H4 (cell line): ENCODE measurements at regions not wholly inside any gene's neighbourhood (a gene's known extent, or its start where the extent isn't known, plus 50 kb on each side); places are given as distances from the start of the nearest gene placed in this dataset.

Source experiments
- DNase-seq: peaks from one replicate; pipeline ENCODE4 v3.0.0-alpha.2; 2015; ENCODE audit warnings: low spot score

DNA sequence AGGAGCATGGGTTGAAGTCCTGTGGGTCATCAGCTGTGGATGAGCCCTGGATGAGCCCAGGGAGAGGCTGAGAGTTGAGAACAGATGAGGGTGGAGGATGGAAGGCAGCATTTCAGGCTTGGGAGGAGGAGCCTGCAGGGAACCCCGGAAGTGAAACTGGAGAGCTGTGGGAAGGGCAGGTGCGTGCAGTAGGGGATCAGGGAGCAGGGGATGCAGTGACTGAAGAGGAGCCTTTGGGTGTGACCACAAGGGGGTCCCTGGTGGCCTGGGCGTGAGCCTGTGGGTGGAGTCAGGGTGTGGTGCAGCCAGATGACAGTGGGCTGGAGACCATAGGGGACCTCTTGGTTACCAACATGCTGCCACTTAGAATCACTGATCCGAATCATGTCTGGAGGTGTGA, 115.5 kb downstream of the PAPOLA start:
- DNase-seq, result no peak

DNA sequence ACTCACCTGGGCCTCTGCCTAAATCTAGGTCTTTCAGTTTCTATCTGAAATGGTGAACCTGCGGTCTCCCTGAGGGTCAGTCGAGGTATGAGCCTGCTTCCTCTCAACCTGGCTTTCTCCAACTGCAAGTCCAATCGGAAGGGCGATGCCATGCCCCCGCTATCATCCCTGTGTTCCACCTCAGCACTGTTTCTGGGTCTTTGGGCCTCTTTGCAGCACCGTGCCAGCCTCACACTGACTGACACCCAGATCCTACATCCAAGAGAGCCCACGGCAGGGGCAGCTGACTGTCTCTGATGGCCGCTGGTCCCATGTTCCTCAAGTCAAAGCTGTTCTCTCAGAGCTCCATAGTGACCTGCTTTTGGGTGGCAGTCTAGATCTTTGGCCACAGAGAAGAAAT, 120.7 kb downstream of the PAPOLA start:
- no peak for DNase-seq

DNA sequence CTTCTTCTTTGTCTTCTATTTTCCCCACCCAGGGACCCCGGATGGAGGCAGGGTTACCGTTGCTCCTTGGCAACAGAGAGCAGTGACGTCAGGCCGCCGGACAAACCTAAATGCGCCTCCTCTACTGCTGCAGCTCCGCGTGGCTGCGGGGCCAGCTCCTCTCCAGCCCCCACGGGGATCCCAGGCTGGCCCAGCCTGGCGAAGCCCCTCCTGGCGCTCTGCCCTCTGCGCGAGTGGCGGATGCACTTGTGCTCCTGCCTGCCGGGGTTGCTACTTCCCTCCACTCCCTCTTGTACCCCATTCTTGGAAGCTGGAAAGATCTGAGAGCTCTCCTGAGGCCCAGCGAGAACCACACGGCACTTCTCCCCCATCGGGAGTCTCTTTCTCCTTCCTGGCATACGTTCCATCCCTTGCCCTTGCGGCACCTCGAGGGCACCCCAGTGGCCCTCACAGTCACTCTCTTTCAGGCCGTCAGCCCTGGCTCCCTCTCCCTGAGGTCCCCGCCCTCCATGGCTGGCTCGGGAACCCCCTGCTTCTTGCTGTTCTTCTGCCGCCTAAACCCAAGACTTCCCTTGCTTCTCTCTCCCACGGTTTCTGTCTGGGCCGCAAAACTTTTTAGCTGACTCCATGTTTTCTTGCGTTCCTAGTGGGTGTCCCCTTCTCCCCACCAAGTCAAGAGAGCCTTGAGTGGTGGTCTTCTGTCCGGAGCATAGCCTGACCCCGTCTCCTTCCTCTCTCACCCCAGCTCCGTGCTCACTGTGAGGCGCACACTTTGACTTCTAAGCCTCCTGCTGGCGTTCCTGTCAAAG, 121.7 kb downstream of the PAPOLA start:
- no peak for DNase-seq

DNA sequence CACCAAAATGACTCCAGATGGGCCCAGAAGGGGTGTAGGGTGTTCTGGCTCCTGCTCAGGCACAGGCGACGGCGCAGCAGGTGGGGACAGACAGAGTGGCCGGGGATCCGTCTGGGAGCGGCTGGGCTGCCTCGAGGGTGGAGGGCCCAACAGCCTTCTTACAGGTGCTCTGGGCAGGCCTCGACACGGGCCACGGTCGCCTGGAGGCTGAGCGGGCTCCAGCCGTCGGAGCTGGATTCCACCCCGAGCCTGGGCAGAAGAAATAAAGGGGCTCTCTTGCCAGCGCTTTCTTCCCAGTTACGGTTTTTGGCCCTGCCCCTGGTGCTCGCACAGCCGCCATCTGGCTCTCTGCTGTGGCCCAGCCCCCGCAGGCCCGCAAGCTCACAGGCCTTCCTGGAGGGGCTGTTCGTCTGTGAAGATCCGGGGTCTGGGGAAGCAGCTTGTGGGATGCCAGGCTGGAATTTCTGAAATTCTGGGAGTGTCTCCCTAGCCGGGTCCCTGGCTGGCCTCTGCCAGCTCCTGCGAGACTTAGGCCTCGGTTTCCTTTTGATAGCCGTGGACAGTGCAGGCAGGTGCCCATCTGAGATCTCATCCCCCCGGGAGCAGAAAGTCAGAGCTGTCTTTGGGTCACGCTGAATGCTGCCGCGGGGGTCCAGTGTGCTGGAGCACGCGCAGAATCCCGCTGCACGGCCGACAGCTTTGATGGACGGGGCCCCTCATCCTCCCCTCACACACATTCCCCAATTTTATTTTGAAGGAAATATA, 122.7 kb downstream of the PAPOLA start:
- DNase-seq, result no peak

DNA sequence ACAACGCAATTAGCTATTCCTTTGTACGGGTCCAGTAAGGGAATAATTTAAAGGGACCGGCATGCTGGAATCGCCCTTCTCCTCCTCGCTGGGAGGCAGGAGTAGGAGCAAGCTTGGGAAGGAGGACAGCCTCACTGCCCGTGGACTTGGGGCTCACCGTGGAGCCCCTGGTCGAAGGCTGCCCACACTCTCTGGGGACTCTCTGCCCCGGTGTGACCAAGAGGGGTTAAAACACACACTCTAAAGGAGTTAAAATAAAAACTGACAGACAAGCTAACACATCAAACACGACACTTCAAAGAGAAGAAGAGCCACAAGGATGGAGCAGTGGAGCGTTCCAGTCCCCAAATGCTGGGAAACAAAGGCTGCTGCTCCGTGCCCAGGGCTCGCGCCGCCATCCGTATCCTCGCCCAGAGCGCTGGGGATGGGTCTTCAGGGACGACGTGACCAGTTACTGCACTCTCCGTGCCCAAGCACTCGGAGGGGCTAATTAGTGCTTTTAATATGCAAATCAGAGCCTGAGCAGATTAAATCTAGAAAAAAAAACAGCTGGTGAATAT, 123.3 kb downstream of the PAPOLA start:
- no peak for DNase-seq

DNA sequence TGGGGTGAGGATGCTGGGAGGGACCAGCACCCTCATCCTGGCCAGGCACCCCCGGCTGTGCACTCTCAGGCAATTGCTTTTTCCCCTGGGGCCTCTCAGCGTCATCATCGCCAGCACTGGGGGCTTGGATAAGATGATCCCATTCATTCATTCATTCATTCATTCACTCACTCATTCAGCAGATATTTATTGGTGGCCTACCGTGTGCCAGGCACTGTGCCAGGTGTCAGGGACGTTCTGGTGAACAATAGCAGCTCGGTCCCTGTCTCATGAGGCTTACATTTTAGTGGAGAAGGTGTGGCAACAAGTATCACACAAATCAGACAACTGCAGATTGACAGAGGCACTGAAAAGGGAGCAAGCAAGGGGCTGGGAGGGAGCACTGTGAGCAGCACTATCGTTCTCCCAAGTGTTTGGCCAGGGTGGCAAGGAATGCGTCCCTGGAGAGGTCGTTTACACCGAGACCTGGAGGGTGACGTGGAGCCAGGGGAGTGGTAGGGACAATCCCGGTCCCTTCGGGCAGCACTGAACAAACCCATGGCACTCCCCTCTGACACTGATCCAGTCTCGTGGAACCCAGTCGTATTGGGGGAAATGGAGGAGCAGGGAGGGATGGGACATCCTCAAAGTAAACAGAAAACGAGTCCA, 124.1 kb downstream of the PAPOLA start:
- no peak for DNase-seq

DNA sequence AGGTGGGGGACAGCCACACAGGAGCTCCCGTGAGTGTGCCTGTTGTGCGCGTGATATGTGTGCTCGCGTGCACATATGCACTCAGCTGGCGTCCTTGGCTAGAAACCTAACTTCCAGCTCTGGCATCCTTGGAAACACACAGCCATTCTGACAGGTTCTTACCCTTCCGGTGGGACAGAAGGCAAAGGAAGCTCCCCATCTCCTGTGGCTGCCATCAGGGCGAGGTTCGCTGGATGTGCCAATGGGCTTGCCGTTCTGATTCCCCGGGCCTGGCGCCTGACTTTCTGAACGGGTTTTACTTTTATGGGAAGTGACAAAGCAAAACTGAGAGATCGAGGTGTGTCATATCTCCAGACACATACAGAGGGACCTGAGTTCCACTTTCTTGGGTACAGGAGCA, 124.7 kb downstream of the PAPOLA start:
- DNase-seq, result no peak

DNA sequence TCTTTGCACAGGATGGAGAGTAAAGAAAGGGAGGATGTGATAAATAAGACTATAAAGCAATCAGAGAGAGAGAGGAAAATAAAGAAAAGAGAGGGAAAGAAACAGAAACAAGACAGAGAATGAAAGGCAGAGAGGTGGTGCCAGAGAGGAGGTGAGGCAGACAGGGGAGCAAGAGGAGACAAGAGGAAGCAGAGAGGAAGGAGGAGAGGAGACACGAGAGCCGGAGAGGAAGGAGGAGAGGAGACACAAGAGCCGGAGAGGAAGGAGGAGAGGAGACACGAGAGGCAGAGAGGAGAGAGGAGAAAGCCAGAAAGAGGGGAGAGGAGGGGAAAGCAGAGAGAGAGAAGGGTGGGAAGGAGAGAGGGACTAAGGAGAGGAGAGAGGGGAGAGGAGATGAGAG, 125.2 kb downstream of the PAPOLA start:
- no peak for DNase-seq

DNA sequence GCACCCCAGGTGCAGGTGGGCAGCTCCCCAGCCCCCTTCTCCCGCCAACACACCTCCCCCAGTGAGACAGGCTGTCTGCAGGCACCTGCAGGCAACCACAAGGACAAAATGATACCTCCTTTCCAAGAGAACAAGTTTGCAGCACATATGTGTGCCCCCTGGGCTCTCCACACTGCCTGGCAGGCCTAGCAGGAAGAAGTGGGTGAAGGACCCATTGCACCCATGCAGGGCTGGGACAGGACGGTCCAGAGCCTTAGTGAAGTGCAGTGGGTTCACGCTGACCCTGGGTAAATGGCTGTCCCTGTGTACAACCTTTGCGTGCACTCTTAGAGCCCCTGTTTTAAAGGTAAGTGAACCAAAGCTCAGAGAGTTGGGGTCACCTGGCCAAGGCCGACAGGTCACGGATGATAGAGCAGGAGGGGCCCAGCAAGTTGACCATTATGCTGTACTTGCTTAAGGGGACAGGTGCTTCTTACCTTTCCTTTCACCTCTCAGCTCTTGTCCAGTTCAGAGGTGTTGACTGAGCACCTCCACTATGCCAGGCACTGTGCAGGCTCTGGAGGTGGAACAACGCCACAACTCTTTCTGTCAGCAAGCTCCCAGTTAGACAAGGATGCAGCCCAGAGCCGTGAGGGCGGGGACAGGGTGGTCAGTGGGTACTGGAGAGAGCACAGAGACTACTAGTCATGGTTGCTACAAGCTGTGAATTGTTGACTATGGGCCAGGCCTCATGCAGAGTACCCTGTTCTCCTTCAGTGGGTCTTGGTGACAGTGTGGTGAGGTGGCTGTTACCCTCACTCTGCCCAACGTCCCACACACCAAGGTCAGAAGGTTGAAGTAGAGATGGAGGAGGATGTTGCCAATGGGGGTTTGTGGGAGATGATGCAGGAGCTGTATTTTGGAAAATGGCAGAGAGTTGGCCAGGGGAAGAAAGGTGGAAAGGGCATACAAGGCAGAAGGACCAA, 125.9 kb downstream of the PAPOLA start:
- DNase-seq, result no peak

DNA sequence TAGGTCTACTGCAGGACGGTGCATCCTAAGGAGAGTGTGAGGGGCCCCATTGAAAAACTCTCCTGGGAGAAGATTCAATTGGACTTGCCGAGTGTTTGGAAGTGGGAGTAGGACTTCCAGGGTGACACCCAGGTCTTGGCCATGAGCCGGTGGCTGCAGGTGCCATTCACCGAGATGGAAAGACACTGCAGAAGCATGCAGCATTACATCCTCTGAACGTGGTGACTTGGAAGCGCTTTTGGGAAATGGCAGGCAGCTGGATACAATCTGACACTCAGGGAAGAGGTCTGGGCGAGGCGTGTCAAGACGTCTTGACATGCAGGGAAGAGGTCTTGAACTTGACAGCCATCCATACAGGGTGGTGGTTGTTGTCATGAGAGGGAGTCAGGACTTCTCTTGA, 126.9 kb downstream of the PAPOLA start:
- no peak for DNase-seq

DNA sequence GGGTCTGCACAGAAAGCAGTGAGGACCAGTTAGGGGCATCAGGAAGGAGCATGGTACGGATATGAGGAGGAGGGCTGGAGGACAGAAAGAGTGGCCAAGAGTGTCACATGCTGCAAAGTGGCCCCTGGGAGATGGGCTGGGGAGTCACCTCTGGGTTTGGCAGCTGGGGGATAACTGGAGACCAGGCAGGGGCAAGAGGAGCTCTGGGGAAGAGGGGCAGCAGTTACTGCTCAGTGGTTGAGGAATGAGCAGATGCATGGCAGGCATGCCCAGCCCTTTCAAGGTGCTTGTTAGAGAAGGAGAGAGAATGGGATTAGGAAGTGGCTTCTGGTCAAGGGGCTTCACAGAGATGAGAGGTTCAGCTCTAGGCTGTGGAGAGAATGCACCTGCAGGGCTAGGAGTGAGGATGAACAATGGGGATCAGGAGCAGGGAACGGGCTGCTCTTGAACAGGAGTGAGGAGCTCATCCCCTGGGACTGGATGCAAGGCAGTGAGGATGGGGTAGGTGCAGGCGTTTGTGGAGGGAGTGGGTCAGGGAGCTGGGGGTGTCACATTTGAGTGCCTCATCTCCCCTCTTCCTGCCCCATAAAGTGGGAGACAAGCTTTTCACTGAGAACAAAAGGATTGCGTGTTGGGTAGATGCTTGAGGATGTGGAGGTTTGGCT, 127.5 kb downstream of the PAPOLA start:
- DNase-seq, result no peak

DNA sequence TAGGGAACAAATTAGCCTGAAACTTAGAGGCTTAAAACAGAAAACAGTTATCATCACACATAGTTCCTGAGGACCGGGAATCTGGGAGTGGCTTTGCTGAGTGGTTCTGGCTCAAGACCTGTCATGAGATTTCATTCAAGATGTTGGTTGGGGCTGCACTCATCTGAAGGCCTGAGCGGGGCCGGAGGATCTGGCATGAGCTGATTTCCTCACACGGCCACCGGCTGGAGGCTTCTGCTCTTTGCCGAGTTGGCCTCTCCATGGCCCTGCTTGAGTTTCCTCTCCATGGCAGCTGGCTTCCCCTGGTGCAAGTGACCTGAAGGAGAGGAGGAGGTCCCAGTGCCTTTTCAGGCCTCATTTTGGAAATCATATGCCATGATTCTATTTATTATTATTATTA, 128.1 kb downstream of the PAPOLA start:
- DNase-seq, result no peak

DNA sequence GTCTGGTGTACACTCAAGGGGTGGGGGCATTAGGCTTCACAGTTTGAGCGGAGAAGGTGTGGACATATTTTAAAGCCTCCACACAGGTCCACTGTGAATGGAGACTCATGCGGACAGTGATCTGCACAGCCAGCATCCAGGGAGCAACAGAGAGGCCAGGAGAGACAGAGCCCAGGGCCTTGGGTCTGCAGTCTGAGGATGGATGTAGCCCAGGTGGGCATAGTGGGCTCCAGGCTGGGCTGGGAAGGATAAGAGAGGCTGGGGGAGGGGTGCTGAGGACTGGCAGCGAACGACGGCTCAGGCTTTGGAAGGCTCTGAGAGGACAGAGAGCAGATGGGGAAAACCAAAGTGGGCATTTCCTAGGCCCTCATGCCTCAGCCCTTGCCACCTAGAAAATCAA, 128.8 kb downstream of the PAPOLA start:
- DNase-seq, result no peak

DNA sequence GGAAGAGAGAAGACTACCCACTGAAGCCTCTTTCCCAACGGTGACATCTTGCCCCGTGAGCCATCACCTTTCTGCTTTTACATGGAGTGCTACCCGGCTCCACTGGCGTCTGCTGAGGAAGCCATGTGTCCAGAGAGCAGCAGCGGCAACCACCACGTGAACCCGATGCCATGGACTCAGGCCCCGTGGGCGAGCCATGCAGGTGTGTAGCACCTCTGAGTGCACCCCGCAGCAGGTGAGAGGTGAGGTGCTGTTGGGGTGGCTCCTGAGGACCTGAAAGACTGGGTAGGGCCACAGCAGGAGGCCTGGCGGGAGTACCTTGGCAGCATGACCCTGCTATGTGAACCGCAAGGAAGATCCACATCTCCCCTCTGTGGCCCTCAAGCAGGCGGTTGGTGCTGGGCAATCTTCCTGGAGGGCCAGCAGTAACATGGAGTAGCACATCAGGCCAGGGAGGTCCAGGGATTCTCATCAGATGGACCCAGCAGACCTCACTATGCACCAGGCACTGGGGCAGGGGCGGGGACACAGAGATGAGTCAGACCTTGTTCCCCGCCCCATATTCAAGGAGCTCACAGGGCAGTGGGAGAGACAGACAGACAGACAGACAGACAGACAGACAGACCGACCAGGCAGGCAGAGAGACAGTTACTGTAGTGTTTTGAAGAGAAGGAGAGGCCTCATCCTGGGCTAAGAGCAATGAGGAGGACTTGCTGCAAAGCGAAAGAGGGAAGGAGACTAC, 129.6 kb downstream of the PAPOLA start:
- DNase-seq, result no peak

DNA sequence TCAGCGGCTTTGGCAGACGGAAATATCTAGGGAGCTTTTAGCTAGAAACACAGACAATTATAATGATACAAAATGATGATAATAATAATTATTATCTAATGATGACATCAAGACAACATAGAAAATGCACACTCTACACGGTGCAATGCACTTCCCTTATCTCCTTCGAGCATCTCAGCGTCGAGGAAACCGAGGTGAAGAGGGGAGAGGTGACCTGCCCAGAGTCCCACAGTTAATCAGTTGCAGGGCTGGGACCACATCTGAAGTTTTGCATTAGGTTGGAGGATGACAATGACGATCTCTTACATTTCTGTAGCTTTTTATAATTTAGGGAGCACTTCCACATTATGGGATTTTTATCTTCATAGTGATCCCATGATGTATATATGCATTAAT, 130.2 kb downstream of the PAPOLA start:
- DNase-seq, result no peak

DNA sequence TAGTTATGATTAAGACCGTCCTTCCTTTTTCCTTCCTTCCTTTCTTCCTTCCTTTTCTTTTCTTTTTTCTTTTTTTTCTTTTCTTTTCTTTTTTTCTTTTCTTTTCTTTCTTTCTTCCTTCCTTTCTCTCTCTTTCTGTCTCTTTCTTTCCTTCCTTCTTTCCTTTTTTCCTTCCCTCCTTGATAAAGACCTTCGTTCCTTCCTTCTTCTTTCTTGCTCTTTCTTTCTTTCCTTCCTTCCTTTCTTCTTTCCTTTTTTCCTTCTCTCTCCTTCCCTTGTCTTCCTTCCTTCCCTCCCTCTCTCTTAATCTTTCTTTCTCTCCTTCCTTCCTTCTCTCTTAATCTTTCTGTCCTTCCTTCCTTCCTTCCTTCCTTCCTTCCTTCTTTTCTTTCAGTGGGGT, 130.9 kb downstream of the PAPOLA start:
- no peak for DNase-seq

DNA sequence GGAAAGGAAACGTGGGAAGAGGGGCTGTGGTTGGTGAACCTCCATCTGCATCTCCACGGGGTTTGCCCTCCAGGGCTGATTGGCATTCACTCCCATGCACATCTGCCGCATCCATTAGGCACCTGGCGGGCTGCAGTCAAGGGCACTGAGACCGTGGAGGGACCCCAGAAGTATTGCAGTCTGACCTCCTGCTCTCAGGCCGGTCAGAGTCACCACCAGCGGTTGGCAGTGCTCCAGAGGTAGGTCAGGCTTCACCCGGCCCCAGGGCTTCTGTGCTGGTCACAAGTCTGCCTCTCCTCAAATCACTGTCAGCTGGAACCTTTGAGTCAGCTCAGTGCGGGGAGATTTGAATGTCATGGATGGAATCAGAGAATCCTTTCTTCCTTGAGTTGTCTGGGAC, 132.3 kb downstream of the PAPOLA start:
- no peak for DNase-seq

DNA sequence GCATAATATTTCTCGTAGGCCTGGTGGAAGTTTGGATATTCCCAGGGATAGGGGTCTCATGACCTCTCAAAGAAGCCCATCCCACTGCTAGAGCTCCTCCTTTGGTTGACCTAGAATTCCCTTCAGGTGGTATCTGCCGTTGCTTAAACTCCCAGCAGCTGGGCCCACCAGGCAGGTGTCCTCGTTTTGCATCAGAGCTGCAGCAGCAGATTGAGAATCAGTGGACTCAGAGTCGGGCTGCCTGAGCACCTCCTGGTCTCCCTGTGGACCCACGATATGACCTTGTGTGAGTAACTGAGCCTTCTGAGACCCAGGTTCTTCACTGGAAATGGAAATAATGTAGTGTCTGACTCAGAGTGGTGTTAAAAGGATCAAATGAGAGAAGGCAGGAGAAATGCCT, 132.7 kb downstream of the PAPOLA start:
- DNase-seq, result no peak

DNA sequence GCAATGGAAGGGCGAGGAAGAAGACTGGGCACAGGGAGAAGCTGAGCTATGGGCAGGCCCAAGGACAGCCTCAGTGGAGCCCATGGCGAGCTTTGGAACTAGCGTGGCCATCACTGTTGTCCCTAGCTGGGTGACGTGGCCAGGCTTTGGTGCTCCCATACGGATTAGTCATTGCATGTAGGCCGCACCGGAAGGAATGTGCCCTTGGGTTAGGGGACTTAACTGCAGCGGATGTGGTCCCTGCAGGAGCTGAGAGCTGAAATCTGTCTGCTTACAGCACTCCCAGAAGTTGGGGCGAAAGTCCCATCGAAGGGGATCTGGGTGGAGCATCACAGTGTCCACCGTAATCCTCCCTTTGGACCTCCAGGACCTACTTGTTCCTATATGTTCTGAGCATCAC, 133.7 kb downstream of the PAPOLA start:
- DNase-seq, result peak; percentile 39

DNA sequence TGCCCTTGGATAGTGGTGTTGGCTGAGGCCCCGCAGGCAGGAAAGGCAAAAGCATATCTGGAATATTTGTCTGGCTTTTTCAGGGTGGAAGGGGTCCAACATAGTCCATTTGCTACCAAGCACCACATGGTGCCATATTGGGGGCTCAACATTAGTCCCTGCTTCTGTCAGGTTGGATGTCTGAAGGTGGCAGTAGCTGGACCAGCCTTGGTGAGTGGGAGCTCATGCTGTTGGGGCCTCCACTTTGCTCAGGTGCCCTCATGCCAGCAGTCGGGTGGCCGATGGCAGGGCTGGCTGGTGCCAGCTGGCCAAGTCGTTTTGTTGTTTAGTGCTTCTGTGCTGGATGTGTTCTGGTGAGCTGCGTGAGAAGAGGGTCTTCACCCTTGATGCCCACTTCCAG, 135.3 kb downstream of the PAPOLA start:
- DNase-seq, result no peak
